ENCODE measurements at regions not wholly inside any gene's neighbourhood (a gene's known extent, or its start where the extent isn't known, plus 50 kb on each side); places are given as distances from the start of the nearest gene placed in this dataset.
A peak's percentile ranks its signal among the peaks of the same experiment; 100 is the strongest.

DNA sequence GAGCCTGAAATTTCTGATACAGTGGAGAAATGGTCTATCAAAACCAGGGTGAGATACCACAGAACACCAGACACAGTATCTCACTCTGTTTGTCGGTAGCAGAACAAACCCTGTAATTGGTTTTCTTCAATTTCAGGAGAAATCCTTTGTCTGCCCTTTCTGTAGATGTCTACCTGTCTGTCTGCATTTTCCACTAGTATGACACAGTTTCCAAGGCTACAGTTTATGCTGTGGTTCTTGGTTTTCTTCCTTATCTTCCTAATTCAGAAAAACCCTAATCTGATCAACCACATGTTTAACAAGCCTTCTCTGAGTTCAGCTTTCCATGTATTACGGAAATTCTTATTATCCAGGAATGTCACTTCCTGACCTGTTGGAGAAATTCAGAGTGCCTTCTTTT, 70.8 kb downstream of the SCN11A start:
- Histone ChIP-seq H3K27me3 (ENCODE audit: control insufficient read depth in 2 of 2, insufficient read depth in 2 of 2, low read length in 2 of 2) (peaks cover 0 to 2% of the 10 kb centered on the region in 2 experiments), H3K4me2 (ENCODE audit: insufficient read depth, low read length) (no peak overlapping the region), H2AFZ (ENCODE audit: low read depth, low read length) (no peak overlapping the region), H3K9ac (replicated peaks; ENCODE audit: extremely low read depth, insufficient read depth, low read length) (no peak overlapping the region), H3K79me2 (ENCODE audit: control insufficient read depth, insufficient read depth, low read length) (no peaks in the 10 kb centered on the region), H3K36me3 (ENCODE audit: control insufficient read depth in 2 of 2, extremely low read depth in 1 of 2, insufficient read depth in 2 of 2, low read length in 2 of 2) (no peaks in the 10 kb centered on the region), H4K20me1 (replicated peaks; ENCODE audit: control insufficient read depth, extremely low read depth, insufficient read depth, low read length) (no peaks in the 10 kb centered on the region), H3K4me1 (ENCODE audit: control insufficient read depth, extremely low read depth, insufficient read depth, low read length) (no peaks in the 10 kb centered on the region), H3K9me3 (replicated peaks; ENCODE audit: control insufficient read depth, insufficient read depth, low read length) (no peaks in the 10 kb centered on the region), H3K4me3 (replicated peaks in 1 of 3; ENCODE audit: insufficient read depth in 1 of 3, low read depth in 1 of 3, low read length in 3 of 3) (no peak overlapping the region), H3K27ac (ENCODE audit: insufficient read depth, low read depth, low read length) (no peak overlapping the region), H3K9me1 (replicated peaks; ENCODE audit: control insufficient read depth, extremely low read depth, insufficient read depth, low read length) (no peaks in the 10 kb centered on the region)
- FAIRE-seq (no peak), DNase-seq (ENCODE audit: low read depth, low spot score) (peak; percentile 30)
- intact Hi-C loops (cut with micrococcal nuclease), result no loop called here
- BruUV-seq (replicated peaks), result no TSS peak
- ChIA-PET POLR2A (no interaction called here), CTCF (interaction anchor here (0.8 kb wide), 2 partner anchors 19 to 1472 kb away, joined by 3 to 4 read pairs; no protein-coding TSS in a partner anchor)
- dilution Hi-C loops (cut with MboI; ENCODE audit: extremely low pct_ligation_motif_present, low sequenced_read_pairs), result no loop called here
- TF ChIP-seq POLR2AphosphoS5 (IDR thresholded peaks at IDR 0.05; ENCODE audit: insufficient read depth, low read depth, low read length) (no peak), POLR2A (IDR thresholded peaks at IDR 0.05; ENCODE audit: low read depth, low read length) (no peak), CTCF (IDR thresholded peaks at IDR 0.05; ENCODE audit: extremely low read depth in 1 of 2, insufficient read depth in 1 of 2, low read depth in 1 of 2, low read length in 2 of 2) (no peak), MYC (IDR thresholded peaks at IDR 0.05; ENCODE audit: low read depth, low read length) (no peak), GATA2 (IDR thresholded peaks at IDR 0.05; ENCODE audit: insufficient read depth, insufficient read length, low read depth, low read length) (no peak), MAX (IDR thresholded peaks at IDR 0.05; ENCODE audit: insufficient read depth, insufficient read length) (no peak), EZH2 (IDR thresholded peaks at IDR 0.05; ENCODE audit: borderline replicate concordance, low read depth, low read length, severe bottlenecking) (no peak), FOS (IDR thresholded peaks at IDR 0.05; ENCODE audit: borderline replicate concordance, insufficient read depth, low read length) (no peak), JUN (IDR thresholded peaks at IDR 0.05; ENCODE audit: borderline replicate concordance, insufficient read depth, insufficient read length, low read depth) (no peak)
